OCI-LY7 (cell line): ENCODE measurements at regions not wholly inside any gene's neighbourhood (a gene's known extent, or its start where the extent isn't known, plus 50 kb on each side); places are given as distances from the start of the nearest gene placed in this dataset.
"Not testable (repeated sequence)": the region's sequence is repeated elsewhere in the genome, so short reads cannot be mapped to it uniquely, and the experiment has no call there.

Source experiments
- CTCF ChIP-seq: fragments of 200-600 bp; sonication (generic); conservative IDR thresholded peaks from 2 replicates; pipeline ENCODE4 v1.5.1; 2014; ENCODE audit warnings: mild to moderate bottlenecking, antibody characterized with exemption, low read length, moderate library complexity, mixed read lengths
- EZH2phosphoT487 ChIP-seq: fragments of 200-600 bp; sonication (generic); IDR thresholded peaks from 2 replicates; pipeline ENCODE4 v1.6.1; 2018; ENCODE audit warnings: low read depth, borderline replicate concordance, mild to moderate bottlenecking, mixed run types, antibody characterized with exemption, low read length, moderate library complexity, mixed read lengths

DNA sequence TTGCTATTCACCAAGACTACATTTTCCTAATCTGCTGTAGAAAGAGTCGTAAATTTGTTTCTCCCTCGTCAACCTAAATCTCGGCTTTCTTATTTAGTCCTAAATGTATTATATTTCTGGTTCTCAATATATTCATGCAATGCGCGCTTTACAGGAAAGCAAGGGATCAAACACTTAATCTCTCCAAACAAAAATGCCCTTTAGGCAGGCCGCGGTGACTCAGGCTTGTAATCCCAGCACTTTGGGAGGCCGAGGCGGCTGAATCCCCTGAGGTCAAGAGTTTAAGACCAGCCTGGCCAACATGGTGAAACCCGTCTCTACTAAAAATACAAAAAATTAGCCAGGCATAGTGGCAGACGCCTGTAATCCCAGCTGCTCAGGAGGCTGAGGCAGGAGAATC lies 376.0 kb downstream of the PPP4R3C start:
- TF ChIP-seq CTCF, EZH2phosphoT487: not testable (repeated sequence)
